ENCODE measurements at regions not wholly inside any gene's neighbourhood (a gene's known extent, or its start where the extent isn't known, plus 50 kb on each side); places are given as distances from the start of the nearest gene placed in this dataset.

GRCh38 chr2:111623380-111623779 lies 260.6 kb downstream of the ANAPC1 start:
- no peak for TF ChIP-seq POLR2A (IDR thresholded peaks at IDR 0.05; ENCODE audit: low read depth, low read length)
- TF ChIP-seq POLR2AphosphoS5 (IDR thresholded peaks at IDR 0.05; ENCODE audit: insufficient read depth, low read depth, low read length), result no peak
- no peak for TF ChIP-seq MAX (IDR thresholded peaks at IDR 0.05; ENCODE audit: insufficient read depth, insufficient read length)
- TF ChIP-seq JUN (IDR thresholded peaks at IDR 0.05; ENCODE audit: borderline replicate concordance, insufficient read depth, insufficient read length, low read depth), result no peak
